HCT116 (cell line): ENCODE measurements at regions not wholly inside any gene's neighbourhood (a gene's known extent, or its start where the extent isn't known, plus 50 kb on each side); places are given as distances from the start of the nearest gene placed in this dataset.
A peak's percentile ranks its signal among the peaks of the same experiment; 100 is the strongest.

Source experiments
- ATAC-seq: fragments of 200-7000 bp; cut with Tn5 transposase; 2 replicates; pipeline ENCODE4 v1.9.1; 2020; ENCODE audit warnings: mild to moderate bottlenecking, moderate library complexity
- BruUV-seq: library from RNA; stranded (reverse); fragments of 400-500 nt; replicated peaks from 2 replicates; lab custom pipeline; 2021; lab: Mats Ljungman, UMichigan
- CTCF ChIA-PET: fragments of 300-600 bp; sonication (Branson Sonifier 250); formaldehyde crosslinking; loops from one replicate; lab custom pipeline; 2021; ENCODE audit warnings: antibody characterized with exemption; lab: Charles Lee
- POLR2A ChIA-PET: fragments of 300-600, 350-600 bp; sonication (Branson Sonifier 250); formaldehyde crosslinking; loops from one replicate; lab custom pipeline; 2021; ENCODE audit warnings: antibody characterized with exemption; lab: Charles Lee
- RAD21 ChIA-PET, 2 experiments: fragments of 300-600 bp; sonication (Branson Sonifier 250); formaldehyde crosslinking; loops; one replicate each; lab custom pipeline; 2023; ENCODE audit warnings: low total read pairs in 2 of 2; ENCODE audit not compliant: uncharacterized antibody in 2 of 2, unreplicated experiment in 2 of 2, low non-redundant PET in 1 of 2; lab: Charles Lee
- DNase-seq: peaks from one replicate; pipeline ENCODE4 v3.0.0-alpha.2; 2010; ENCODE audit warnings: low read depth, low spot score
- H2AFZ ChIP-seq: fragments of 200-600 bp; shearing (Covaris generic), sonication (generic); 2 replicates; pipeline ENCODE4 v1.6.1; 2017; ENCODE audit warnings: low read depth, mixed run types, mixed read lengths, antibody characterized with exemption, low read length; ENCODE audit not compliant: poor library complexity, severe bottlenecking
- H3K27ac ChIP-seq: 2 replicates; pipeline ENCODE4 v1.5.1; 2012; ENCODE audit warnings: low read depth, low read length
- H3K27me3 ChIP-seq: fragments of 200-600 bp; sonication (generic); 2 replicates; pipeline ENCODE4 v1.6.1; 2016; ENCODE audit warnings: mixed run types, low read length, mixed read lengths; ENCODE audit not compliant: insufficient read depth
- H3K36me3 ChIP-seq, 2 experiments: fragments of 200-500 bp in 1 of 2; fragments of 200-600 bp in 1 of 2; sonication (Bioruptor generic) in 1 of 2; sonication (generic) in 1 of 2; 2 replicates each; pipeline versions ENCODE4 v1.5.1 to v1.6.1; 2014 to 2016; ENCODE audit warnings: low read length in 2 of 2, inconsistent platforms in 1 of 2, mixed read lengths in 1 of 2, mixed run types in 1 of 2; ENCODE audit not compliant: insufficient read depth in 2 of 2, control insufficient read depth in 1 of 2
- H3K4me1 ChIP-seq, 2 experiments: fragments of 200-600 bp in 1 of 2; sonication (generic) in 1 of 2; 2 replicates each; pipeline versions ENCODE4 v1.5.1 to v1.6.1; 2012 to 2017; ENCODE audit warnings: low read length in 2 of 2, inconsistent platforms in 1 of 2, mild to moderate bottlenecking in 1 of 2, mixed read lengths in 1 of 2, mixed run types in 1 of 2, moderate library complexity in 1 of 2; ENCODE audit not compliant: insufficient read depth in 2 of 2, control insufficient read depth in 1 of 2
- H3K4me2 ChIP-seq: fragments of 200-600 bp; sonication (generic); 2 replicates; pipeline ENCODE4 v1.6.1; 2017; ENCODE audit warnings: mixed run types, low read length, mixed read lengths
- H3K4me3 ChIP-seq, 2 experiments: fragments of 200-600 bp in 1 of 2; sonication (generic) in 1 of 2; replicated peaks in 1 of 2; 2 replicates each; pipeline ENCODE4 v1.5.1; 2011 to 2016; ENCODE audit warnings: low read length in 2 of 2, control low read depth in 1 of 2, low read depth in 1 of 2, mild to moderate bottlenecking in 1 of 2, mixed read lengths in 1 of 2, mixed run types in 1 of 2
- H3K79me2 ChIP-seq: fragments of 200-600 bp; sonication (generic); 2 replicates; pipeline ENCODE4 v1.6.1; 2017; ENCODE audit warnings: mild to moderate bottlenecking, mixed run types, low read length, moderate library complexity, mixed read lengths; ENCODE audit not compliant: insufficient read depth
- H3K9ac ChIP-seq: fragments of 200-600 bp; sonication (generic); 2 replicates; pipeline ENCODE4 v1.6.1; 2016; ENCODE audit warnings: low read length, mixed read lengths
- H3K9me2 ChIP-seq: fragments of 200-600 bp; sonication (generic), shearing (Covaris generic); 2 replicates; pipeline ENCODE4 v1.6.1; 2017; ENCODE audit warnings: mixed run types, mild to moderate bottlenecking, moderate library complexity; ENCODE audit not compliant: insufficient read depth
- H3K9me3 ChIP-seq, 2 experiments: fragments of 200-500 bp in 1 of 2; fragments of 200-600 bp in 1 of 2; sonication (Bioruptor generic) in 1 of 2; sonication (generic) in 1 of 2; 2 replicates each; pipeline ENCODE4 v1.6.1; 2014 to 2017; ENCODE audit warnings: low read length in 2 of 2, mixed read lengths in 2 of 2, inconsistent platforms in 1 of 2, low read depth in 1 of 2, mild to moderate bottlenecking in 1 of 2, mixed run types in 1 of 2, moderate library complexity in 1 of 2; ENCODE audit not compliant: control insufficient read depth in 1 of 2, insufficient read depth in 1 of 2
- H4K20me1 ChIP-seq: fragments of 200-600 bp; sonication (generic), shearing (Covaris generic); 2 replicates; pipeline ENCODE4 v1.6.1; 2017; ENCODE audit warnings: mixed run types, mild to moderate bottlenecking, moderate library complexity; ENCODE audit not compliant: insufficient read depth
- CEBPB ChIP-seq: IDR thresholded peaks from 2 replicates; pipeline ENCODE4 v1.6.1; 2012; ENCODE audit warnings: low read depth
- EZH2 ChIP-seq: fragments of 200-600 bp; sonication (generic); IDR thresholded peaks from 2 replicates; pipeline ENCODE4 v1.6.1; 2017; ENCODE audit warnings: antibody characterized with exemption, mixed run types
- EZH2phosphoT487 ChIP-seq: fragments of 200-600 bp; IDR thresholded peaks from 2 replicates; pipeline ENCODE4 v1.6.1; 2018; ENCODE audit warnings: antibody characterized with exemption, borderline replicate concordance
- MAX ChIP-seq: IDR thresholded peaks from 2 replicates; pipeline ENCODE4 v1.6.1; 2012
- RAD21 ChIP-seq: IDR thresholded peaks from 2 replicates; pipeline ENCODE4 v1.6.1; 2012; ENCODE audit warnings: low read depth, mild to moderate bottlenecking
- REST ChIP-seq: IDR thresholded peaks from 2 replicates; pipeline ENCODE4 v1.6.1; 2012; ENCODE audit warnings: low read depth
- ZNF274 ChIP-seq: fragments of 200-500 bp; sonication (Bioruptor generic); IDR thresholded peaks from 2 replicates; pipeline ENCODE4 v1.6.1; 2014; ENCODE audit warnings: mild to moderate bottlenecking, low read depth, low read length, inconsistent platforms
- intact Hi-C: fragments of 100-400 bp; cut with micrococcal nuclease; formaldehyde crosslinking; loops from 2 replicates; pipeline ENCODE4 v1.10.0; 2022
- TF ChIP-seq, protein P1 (sequence below), 3 experiments: fragments of 200-600 bp in 1 of 3; sonication (generic) in 1 of 3; IDR thresholded peaks in 2 of 3; conservative IDR thresholded peaks in 1 of 3; 2 replicates each; pipeline ENCODE4 v1.5.1; 2012 to 2017; ENCODE audit warnings: low read depth in 2 of 3, low read length in 2 of 3, antibody characterized with exemption in 1 of 3, borderline replicate concordance in 1 of 3, control low read depth in 1 of 3, mild to moderate bottlenecking in 1 of 3, mixed read lengths in 1 of 3, mixed run types in 1 of 3, moderate library complexity in 1 of 3; ENCODE audit not compliant: insufficient read depth in 1 of 3
- TF ChIP-seq, protein P2 (sequence below): IDR thresholded peaks from 2 replicates; pipeline ENCODE4 v1.6.1; 2011; ENCODE audit warnings: mild to moderate bottlenecking, low read length, moderate library complexity; ENCODE audit not compliant: insufficient replicate concordance; ENCODE audit errors: extremely low read depth

- Histone ChIP-seq H3K9me3 (peaks cover 3% of the 10 kb centered on the region in 2 experiments; a peak in 2 of 4 replicates), H3K27me3 (no peaks in the 10 kb centered on the region), H2AFZ (no peak overlapping the region), H3K4me1 (no peaks in the 10 kb centered on the region), H3K4me3 (no peak overlapping the region), H3K9me2 (no peaks in the 10 kb centered on the region), H3K36me3 (no peaks in the 10 kb centered on the region), H3K27ac (no peak overlapping the region), H3K4me2 (no peak overlapping the region), H4K20me1 (no peaks in the 10 kb centered on the region), H3K79me2 (no peaks in the 10 kb centered on the region), H3K9ac (no peak overlapping the region)
- intact Hi-C loops = no loop called here
- TF ChIP-seq REST (no peak), CEBPB (no peak), ZNF274 (no peak)
- DNase-seq (no peak), ATAC-seq (no peak)
- ChIA-PET RAD21 (no interaction called here), CTCF (no interaction called here), POLR2A (no interaction called here)
- no TSS peak for BruUV-seq
Measured at GRCh38 chr1:239963856-239964255, 127.8 kb upstream of the FMN2 start.

DNA sequence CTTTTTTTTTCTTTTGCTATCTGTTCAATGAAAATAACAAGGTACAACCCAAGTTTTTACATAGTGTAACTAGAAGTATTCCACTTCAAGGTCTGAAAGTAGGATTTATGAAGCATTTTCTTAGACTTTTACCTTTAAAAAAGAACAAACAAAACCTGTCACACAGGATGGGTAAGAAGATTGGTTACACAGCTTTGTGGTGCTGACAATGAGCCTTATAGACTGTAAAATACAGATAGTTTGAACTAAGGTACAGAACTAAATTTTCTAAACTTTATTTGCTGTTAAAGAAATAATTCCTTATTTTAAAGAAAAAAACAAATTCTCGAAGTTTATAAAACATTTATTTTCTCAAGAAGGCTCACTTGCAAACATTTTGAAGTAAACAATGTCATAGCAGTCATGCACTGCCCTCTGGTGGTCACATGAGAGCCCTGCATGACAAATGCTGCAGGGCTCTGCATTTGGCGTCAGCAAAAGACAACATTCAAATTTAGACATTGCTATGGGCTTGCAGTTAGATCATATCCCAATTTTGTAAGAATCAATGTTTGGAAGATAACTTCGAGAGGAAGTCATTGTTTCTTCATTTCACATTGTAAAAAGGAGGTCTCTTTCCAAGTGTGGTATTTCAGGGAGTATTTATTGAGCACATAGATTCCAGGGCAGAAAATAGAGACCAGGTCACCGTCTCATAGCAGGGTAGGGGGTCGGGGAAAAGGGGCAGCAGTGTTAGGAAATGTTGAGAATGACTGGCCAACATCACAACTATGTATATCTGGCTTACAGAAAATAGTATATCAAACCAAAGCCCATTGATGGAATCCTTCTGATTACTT, 115.3 kb upstream of the FMN2 start:
- no peaks in the 10 kb centered on the region for H4K20me1 ChIP-seq
- no peaks in the 10 kb centered on the region for H3K36me3 ChIP-seq
- no TSS peak for BruUV-seq
- no peaks in the 10 kb centered on the region for H3K27me3 ChIP-seq
- no peaks in the 10 kb centered on the region for H3K79me2 ChIP-seq
- RAD21 ChIA-PET = no interaction called here
- CTCF ChIA-PET = interaction anchor here (0.7 to 0.8 kb wide), 2 partner anchors 24 to 25 kb away, joined by 4 to 6 read pairs; no protein-coding TSS in a partner anchor
- H3K4me1 ChIP-seq = no peaks in the 10 kb centered on the region
- H3K9me2 ChIP-seq = no peaks in the 10 kb centered on the region
- intact Hi-C loops = loop anchor here (1.0 kb wide), 1 partner anchor 25 kb away; no protein-coding TSS in a partner anchor
- no peak overlapping the region for H2AFZ ChIP-seq
- ATAC-seq = peak; percentile 58; the same call in 1 of the 2 replicates
- H3K9me3 ChIP-seq = peaks cover 0 to under 1% of the 10 kb centered on the region in 2 experiments; a peak in 1 of 4 replicates
- H3K27ac ChIP-seq = no peak overlapping the region
- peak; percentile 22 for DNase-seq
- no peak overlapping the region for H3K4me2 ChIP-seq
- H3K4me3 ChIP-seq = no peak overlapping the region
- POLR2A ChIA-PET = no interaction called here
- no peak overlapping the region for H3K9ac ChIP-seq
- TF ChIP-seq, protein P1, sequence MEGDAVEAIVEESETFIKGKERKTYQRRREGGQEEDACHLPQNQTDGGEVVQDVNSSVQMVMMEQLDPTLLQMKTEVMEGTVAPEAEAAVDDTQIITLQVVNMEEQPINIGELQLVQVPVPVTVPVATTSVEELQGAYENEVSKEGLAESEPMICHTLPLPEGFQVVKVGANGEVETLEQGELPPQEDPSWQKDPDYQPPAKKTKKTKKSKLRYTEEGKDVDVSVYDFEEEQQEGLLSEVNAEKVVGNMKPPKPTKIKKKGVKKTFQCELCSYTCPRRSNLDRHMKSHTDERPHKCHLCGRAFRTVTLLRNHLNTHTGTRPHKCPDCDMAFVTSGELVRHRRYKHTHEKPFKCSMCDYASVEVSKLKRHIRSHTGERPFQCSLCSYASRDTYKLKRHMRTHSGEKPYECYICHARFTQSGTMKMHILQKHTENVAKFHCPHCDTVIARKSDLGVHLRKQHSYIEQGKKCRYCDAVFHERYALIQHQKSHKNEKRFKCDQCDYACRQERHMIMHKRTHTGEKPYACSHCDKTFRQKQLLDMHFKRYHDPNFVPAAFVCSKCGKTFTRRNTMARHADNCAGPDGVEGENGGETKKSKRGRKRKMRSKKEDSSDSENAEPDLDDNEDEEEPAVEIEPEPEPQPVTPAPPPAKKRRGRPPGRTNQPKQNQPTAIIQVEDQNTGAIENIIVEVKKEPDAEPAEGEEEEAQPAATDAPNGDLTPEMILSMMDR (IDR thresholded peaks at IDR 0.05 in 2 of 3, conservative IDR thresholded peaks at IDR 0.05 in 1 of 3; ENCODE audit: borderline replicate concordance in 1 of 3, insufficient read depth in 1 of 3, low read depth in 2 of 3, low read length in 2 of 3) = peak; percentile 21 to 87 (median 85); a peak in 5 of 6 replicates
- no peak for TF ChIP-seq MAX
- TF ChIP-seq, protein P2, sequence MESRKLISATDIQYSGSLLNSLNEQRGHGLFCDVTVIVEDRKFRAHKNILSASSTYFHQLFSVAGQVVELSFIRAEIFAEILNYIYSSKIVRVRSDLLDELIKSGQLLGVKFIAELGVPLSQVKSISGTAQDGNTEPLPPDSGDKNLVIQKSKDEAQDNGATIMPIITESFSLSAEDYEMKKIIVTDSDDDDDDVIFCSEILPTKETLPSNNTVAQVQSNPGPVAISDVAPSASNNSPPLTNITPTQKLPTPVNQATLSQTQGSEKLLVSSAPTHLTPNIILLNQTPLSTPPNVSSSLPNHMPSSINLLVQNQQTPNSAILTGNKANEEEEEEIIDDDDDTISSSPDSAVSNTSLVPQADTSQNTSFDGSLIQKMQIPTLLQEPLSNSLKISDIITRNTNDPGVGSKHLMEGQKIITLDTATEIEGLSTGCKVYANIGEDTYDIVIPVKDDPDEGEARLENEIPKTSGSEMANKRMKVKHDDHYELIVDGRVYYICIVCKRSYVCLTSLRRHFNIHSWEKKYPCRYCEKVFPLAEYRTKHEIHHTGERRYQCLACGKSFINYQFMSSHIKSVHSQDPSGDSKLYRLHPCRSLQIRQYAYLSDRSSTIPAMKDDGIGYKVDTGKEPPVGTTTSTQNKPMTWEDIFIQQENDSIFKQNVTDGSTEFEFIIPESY = no peak
- TF ChIP-seq EZH2 = no peak
- no peak for TF ChIP-seq EZH2phosphoT487
- peak; percentile 56 for TF ChIP-seq RAD21
